Ovary (tissue), 3 donors: ENCODE measurements at regions not wholly inside any gene's neighbourhood (a gene's known extent, or its start where the extent isn't known, plus 50 kb on each side); places are given as distances from the start of the nearest gene placed in this dataset.

Experiments used
- EP300 ChIP-seq: sonication (generic); formaldehyde crosslinking; IDR thresholded peaks from one replicate; pipeline ENCODE4 v1.6.1; 2017; ENCODE audit warnings: antibody characterized with exemption
- TF ChIP-seq, protein P1 (sequence below), 3 donors: fragments of 450-650 bp in 2 of 3; fragments of 200-600 bp in 1 of 3; IDR thresholded peaks; one replicate each; pipeline versions ENCODE4 v1.5.1 to v1.8.0; 2016 to 2022; ENCODE audit warnings: antibody characterized with exemption in 3 of 3, mild to moderate bottlenecking in 1 of 3
- donor health status: DM: no; HTN: no; CAD: no.

DNA sequence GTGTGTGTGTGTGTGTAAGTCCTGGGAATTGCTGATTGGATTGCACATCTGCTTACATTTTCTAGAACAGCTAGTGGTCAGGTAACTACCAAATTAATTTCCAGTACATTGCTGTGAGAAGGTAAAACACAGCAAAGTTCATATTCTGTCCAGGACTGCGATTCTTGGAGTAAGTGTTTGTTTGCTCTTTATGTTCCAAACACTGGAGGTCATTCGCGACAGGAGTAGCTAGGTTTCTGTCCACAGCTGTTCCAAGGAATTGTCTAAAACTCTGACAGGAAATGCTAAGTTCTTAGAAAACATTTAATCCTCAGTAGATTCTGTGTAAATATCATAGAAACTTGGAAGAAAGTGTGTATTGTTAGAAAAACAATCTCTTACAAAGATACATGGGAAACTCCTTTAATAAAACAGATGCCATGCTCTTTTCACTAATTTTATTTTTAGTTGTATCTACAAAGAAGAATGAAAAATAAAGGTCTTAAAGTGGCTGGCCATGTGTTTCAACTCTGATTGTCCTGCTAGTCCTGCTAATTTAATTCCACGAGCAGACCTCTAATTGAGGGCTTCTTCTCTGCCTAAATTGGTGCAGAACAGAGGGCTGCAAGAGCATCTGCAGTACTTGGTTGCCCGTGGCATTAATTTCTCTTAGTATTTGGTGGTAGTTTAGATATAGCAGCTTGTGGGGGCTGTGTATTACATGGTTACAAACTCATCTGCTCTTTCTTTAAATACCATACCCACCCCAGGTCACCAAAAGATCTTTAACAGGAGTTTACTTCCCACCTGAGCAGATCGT is 464.5 kb downstream of the RASEF start:
- TF ChIP-seq, protein P1, sequence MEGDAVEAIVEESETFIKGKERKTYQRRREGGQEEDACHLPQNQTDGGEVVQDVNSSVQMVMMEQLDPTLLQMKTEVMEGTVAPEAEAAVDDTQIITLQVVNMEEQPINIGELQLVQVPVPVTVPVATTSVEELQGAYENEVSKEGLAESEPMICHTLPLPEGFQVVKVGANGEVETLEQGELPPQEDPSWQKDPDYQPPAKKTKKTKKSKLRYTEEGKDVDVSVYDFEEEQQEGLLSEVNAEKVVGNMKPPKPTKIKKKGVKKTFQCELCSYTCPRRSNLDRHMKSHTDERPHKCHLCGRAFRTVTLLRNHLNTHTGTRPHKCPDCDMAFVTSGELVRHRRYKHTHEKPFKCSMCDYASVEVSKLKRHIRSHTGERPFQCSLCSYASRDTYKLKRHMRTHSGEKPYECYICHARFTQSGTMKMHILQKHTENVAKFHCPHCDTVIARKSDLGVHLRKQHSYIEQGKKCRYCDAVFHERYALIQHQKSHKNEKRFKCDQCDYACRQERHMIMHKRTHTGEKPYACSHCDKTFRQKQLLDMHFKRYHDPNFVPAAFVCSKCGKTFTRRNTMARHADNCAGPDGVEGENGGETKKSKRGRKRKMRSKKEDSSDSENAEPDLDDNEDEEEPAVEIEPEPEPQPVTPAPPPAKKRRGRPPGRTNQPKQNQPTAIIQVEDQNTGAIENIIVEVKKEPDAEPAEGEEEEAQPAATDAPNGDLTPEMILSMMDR (IDR thresholded peaks at IDR 0.05), result no peak
- no peak for TF ChIP-seq EP300
